Renal cortical epithelial cell (primary cell): ENCODE measurements at regions not wholly inside any gene's neighbourhood (a gene's known extent, or its start where the extent isn't known, plus 50 kb on each side); places are given as distances from the start of the nearest gene placed in this dataset.

Experiments used
- DNase-seq: peaks from one replicate; pipeline ENCODE4 v3.0.0-alpha.2; 2011; ENCODE audit warnings: low read depth

DNA sequence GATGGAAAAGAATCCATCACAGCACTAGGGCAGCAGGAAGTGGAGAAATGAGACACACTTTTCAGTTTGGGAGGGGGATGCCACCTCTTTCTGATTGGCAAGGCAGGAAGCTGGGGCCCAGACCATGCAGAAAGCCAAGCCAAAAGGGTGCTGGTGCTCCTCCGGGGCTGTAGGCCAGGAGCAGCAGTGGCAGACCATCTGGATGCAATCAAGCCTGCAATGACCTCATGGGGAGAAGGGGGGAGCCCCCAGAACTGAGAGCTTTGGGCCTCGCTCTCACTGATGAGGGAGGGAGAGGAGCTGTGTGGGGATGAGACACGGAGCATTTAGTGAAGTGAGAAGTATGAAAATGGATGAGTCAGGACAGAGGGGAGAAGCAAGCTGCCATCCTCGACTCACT, 141.3 kb upstream of the NALF2 start:
- no peak for DNase-seq

DNA sequence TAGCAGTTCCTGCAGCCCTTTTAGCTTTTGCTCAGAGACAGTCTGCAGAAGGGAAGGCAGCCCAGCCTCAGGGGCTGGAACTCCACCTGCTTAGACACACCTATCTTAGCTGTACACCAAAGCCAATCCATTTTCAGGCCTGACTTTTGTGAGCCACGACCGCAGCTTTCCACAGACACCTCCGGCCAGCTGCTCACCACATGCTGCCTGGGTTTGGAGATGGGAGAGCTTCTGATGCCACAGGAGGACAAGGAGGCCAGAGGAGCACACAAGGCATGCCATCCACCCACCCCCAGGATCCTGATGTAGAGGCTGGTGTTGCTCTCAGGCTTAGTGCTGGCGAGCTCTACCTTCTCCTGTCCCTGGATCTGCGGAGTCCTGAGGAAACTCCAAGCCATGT, 141.8 kb upstream of the NALF2 start:
- DNase-seq, result no peak

GRCh38 chrX:69361311-69361845, 142.7 kb upstream of the NALF2 start:
- no peak for DNase-seq

- no peak for DNase-seq
These were observed 146.8 kb upstream of the NALF2 start for GRCh38 chrX:69357317-69357716.

DNA sequence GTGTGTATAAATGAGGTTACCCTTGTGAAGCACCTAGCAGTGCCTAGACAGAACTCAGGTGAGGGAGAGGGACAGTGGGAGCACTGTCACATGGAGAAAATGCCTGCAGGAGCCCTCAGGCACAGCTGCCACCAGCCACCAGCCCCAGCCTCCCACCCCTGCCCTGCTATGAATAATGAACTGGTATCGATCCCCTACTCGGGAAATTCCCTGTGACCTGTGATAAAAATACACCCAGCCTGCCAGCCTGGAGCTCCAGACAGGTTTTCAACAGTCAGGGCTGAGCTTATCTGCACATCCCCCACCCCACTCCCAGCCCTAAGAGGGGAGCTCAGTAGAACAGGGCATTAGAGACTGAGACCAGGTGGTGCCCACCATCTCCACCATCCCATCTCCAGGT, 159.6 kb upstream of the PJA1 start:
- no peak for DNase-seq

GRCh38 chrX:69323786-69324720, 158.8 kb upstream of the PJA1 start:
- no peak for DNase-seq

GRCh38 chrX:69321789-69322188, 156.5 kb upstream of the PJA1 start:
- DNase-seq, result no peak

GRCh38 chrX:69321006-69321655, 155.9 kb upstream of the PJA1 start:
- no peak for DNase-seq

GRCh38 chrX:69320116-69320515, 154.9 kb upstream of the PJA1 start:
- no peak for DNase-seq

DNA sequence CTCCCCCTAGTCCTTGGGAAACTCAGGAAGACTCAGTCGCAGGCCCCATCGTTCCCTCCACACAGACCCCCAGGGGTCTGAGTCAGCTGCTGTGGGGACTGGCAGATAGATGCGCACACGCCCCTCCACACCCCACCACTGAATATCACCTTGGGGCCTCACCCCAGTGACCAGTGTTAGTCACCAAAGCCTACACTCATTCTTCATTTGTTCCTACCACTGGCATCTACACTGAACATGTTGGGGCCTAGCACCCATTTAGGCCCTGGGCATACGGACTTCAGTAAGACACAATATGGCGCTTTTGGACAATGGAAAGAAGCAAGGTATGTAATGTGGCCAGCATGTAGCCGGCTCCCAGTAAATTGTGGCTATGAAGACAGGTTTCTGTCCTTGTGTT, 154.1 kb upstream of the PJA1 start:
- no peak for DNase-seq

- no peak for DNase-seq
These were observed 153.5 kb upstream of the PJA1 start for GRCh38 chrX:69318651-69319340.

DNA sequence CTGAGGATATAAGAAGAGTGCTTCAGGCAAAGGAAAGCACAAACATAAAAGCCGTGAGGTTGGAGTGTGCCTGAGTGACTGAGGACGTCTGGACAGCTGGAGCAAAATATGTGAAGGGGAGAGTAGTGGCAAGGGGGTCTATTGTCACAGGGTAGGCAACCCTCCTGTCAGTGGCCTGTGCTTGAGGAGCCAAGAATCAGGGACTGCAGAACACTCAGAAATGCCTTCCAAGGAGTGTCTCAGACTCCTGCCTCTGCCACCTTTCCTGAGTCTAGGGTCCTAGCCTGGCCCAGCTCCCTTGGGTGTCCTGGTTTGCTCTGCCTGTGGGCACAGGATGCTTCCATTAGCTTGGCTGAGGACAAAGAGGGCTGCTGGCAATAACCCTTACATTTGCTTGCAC, 152.5 kb upstream of the PJA1 start:
- DNase-seq, result no peak

- DNase-seq, result no peak
These were observed 149.4 kb upstream of the PJA1 start for GRCh38 chrX:69314436-69315348.

DNA sequence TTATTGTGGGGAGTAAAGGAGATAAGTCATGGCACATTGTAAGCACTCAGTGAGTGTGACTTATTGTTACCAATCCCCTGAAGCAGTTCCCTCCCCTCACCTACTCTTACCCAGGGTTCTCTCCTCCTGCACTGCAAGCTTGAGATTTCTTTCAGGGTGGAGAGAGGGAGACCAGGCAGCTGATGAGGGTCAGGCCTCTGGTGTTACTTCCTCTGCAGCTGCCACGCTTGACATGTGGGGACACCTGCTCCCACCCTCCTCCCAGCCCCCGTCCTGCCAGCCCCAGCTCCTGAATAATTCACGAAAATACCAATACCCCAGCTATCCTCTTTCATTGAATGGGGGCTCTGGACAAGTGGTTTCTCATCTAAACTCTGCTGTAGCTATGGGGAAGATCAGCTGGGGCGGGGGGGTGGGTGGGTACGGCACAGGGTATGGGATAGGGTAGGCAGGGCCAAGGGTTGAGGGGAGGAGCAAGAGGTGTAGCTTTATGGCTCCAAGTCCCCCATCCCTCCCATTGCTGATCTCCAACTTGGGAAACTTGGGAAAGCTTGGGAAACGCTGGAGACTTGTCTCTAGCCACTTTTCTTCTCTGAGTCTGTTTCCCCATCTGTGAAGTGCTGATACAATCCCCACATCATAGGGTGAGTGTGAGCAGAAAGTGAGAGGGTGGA, 148.5 kb upstream of the PJA1 start:
- no peak for DNase-seq

GRCh38 chrX:69311936-69312670, 146.8 kb upstream of the PJA1 start:
- DNase-seq, result no peak

- no peak for DNase-seq
These were observed 144.0 kb upstream of the PJA1 start for GRCh38 chrX:69309074-69309792.

- no peak for DNase-seq
These were observed 142.5 kb upstream of the PJA1 start for GRCh38 chrX:69307756-69308155.

DNA sequence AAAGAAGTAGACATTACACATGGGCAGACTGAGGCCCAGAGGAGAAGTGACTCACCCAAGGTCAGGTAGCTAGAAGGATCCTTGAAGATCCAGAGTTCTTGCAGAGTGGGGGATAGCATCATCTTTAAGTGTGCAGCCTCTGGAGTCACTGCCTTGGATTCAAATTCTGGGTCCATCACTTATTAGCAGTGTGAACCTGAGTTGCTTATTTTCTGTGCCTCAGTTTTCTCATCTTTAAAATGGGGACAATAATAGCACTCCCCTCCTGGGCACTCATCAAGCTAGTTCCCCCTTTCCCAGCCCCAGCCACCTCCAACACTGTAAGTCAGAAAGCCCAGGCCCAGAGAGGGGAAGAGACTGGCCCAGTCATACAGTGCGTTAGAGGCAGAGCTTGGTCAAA, 141.8 kb upstream of the PJA1 start:
- no peak for DNase-seq

GRCh38 chrX:69306063-69306404, 140.8 kb upstream of the PJA1 start:
- DNase-seq, result no peak
